ENCODE measurements at regions not wholly inside any gene's neighbourhood (a gene's known extent, or its start where the extent isn't known, plus 50 kb on each side); places are given as distances from the start of the nearest gene placed in this dataset.

- TF ChIP-seq MAX (IDR thresholded peaks at IDR 0.05) (no peak), TCF12 (IDR thresholded peaks at IDR 0.05; ENCODE audit: low read depth) (no peak), RAD21 (IDR thresholded peaks at IDR 0.05; ENCODE audit: low read depth) (no peak), CEBPB (IDR thresholded peaks at IDR 0.05) (no peak), REST (IDR thresholded peaks at IDR 0.05; ENCODE audit: low read depth) (no peak), EGR1 (IDR thresholded peaks at IDR 0.05) (no peak), TAF1 (IDR thresholded peaks at IDR 0.05; ENCODE audit: low read depth) (no peak), USF1 (IDR thresholded peaks at IDR 0.05) (no peak), YY1 (IDR thresholded peaks at IDR 0.05; ENCODE audit: low read depth) (no peak), TEAD4 (IDR thresholded peaks at IDR 0.05) (no peak), EP300 (IDR thresholded peaks at IDR 0.05; ENCODE audit: borderline replicate concordance) (no peak), CREB1 (IDR thresholded peaks at IDR 0.05; ENCODE audit: low read depth) (no peak), FOXM1 (IDR thresholded peaks at IDR 0.05; ENCODE audit: borderline replicate concordance, low read depth) (no peak), ZBTB7A (IDR thresholded peaks at IDR 0.05; ENCODE audit: low read depth) (no peak)
Observed at GRCh38 chr3:193165431-193166120, 75.4 kb upstream of the PLAAT1 start.

GRCh38 chr3:193168931-193169330 lies 72.1 kb upstream of the PLAAT1 start:
- TF ChIP-seq TEAD4 (IDR thresholded peaks at IDR 0.05), result no peak
- TF ChIP-seq RAD21 (IDR thresholded peaks at IDR 0.05; ENCODE audit: low read depth), result no peak
- no peak for TF ChIP-seq EGR1 (IDR thresholded peaks at IDR 0.05)
- TF ChIP-seq YY1 (IDR thresholded peaks at IDR 0.05; ENCODE audit: low read depth), result no peak
- TF ChIP-seq ZBTB7A (IDR thresholded peaks at IDR 0.05; ENCODE audit: low read depth), result no peak
- no peak for TF ChIP-seq MAX (IDR thresholded peaks at IDR 0.05)
- no peak for TF ChIP-seq EP300 (IDR thresholded peaks at IDR 0.05; ENCODE audit: borderline replicate concordance)
- no peak for TF ChIP-seq CEBPB (IDR thresholded peaks at IDR 0.05)
- TF ChIP-seq NFIC (IDR thresholded peaks at IDR 0.05), result no peak

- no peak for TF ChIP-seq TEAD4 (IDR thresholded peaks at IDR 0.05)
Observed at GRCh38 chr3:193174140-193174539, 66.9 kb upstream of the PLAAT1 start.

GRCh38 chr3:193187070-193187722 lies 53.8 kb upstream of the PLAAT1 start:
- no peak for TF ChIP-seq EP300 (IDR thresholded peaks at IDR 0.05; ENCODE audit: borderline replicate concordance)
- TF ChIP-seq TAF1 (IDR thresholded peaks at IDR 0.05; ENCODE audit: low read depth), result no peak
- TF ChIP-seq CREB1 (IDR thresholded peaks at IDR 0.05; ENCODE audit: low read depth), result no peak
- TF ChIP-seq TCF12 (IDR thresholded peaks at IDR 0.05; ENCODE audit: low read depth), result no peak
- TF ChIP-seq USF1 (IDR thresholded peaks at IDR 0.05), result no peak

- TF ChIP-seq RAD21 (IDR thresholded peaks at IDR 0.05; ENCODE audit: low read depth), result peak; percentile 93
- TF ChIP-seq TEAD4 (IDR thresholded peaks at IDR 0.05), result no peak
Observed at GRCh38 chr3:193190146-193190786, 50.8 kb upstream of the PLAAT1 start.
